ENCODE measurements at regions not wholly inside any gene's neighbourhood (a gene's known extent, or its start where the extent isn't known, plus 50 kb on each side); places are given as distances from the start of the nearest gene placed in this dataset.

GRCh38 chr17:71502443-71502842 is 618.4 kb upstream of the SOX9 start:
- no peak for DNase-seq (ENCODE audit: low spot score)
- CTCF ChIA-PET = no interaction called here
- Mint-ChIP-seq H3K4me3 (no peak overlapping the region), H3K27me3 (ENCODE audit: low read depth) (no peaks in the 10 kb centered on the region; the same call in 1 of the 2 replicates), H3K9me3 (no peaks in the 10 kb centered on the region), H3K36me3 (no peaks in the 10 kb centered on the region), H3K4me1 (peaks cover 4% of the 10 kb centered on the region; the same call in 1 of the 2 replicates), H3K27ac (no peak overlapping the region)
- TF ChIP-seq HMGXB4 (CRISPR knock-in tag; IDR thresholded peaks at IDR 0.05) (no peak), JUN (CRISPR knock-in tag; IDR thresholded peaks at IDR 0.05) (no peak), NR3C1 (CRISPR knock-in tag; conservative IDR thresholded peaks at IDR 0.05; ENCODE audit: low read depth) (no peak), RORB (CRISPR knock-in tag; IDR thresholded peaks at IDR 0.05) (no peak), SMAD3 (CRISPR knock-in tag; IDR thresholded peaks at IDR 0.05; ENCODE audit: borderline replicate concordance) (no peak), NFATC4 (CRISPR knock-in tag; IDR thresholded peaks at IDR 0.05) (no peak)
- ATAC-seq = no peak
- POLR2A ChIA-PET = interaction anchor here (0.7 kb wide), 1 partner anchor 232 kb away, joined by 8 read pairs; no protein-coding TSS in a partner anchor

- no peak overlapping the region for H3K27ac Mint-ChIP-seq
- ChIA-PET POLR2A (no interaction called here), CTCF (no interaction called here)
- DNase-seq (ENCODE audit: low spot score) = no peak
- no peaks in the 10 kb centered on the region for H3K9me3 Mint-ChIP-seq
- no peaks in the 10 kb centered on the region for H3K36me3 Mint-ChIP-seq
- no peak for ATAC-seq
- H3K4me3 Mint-ChIP-seq = no peak overlapping the region
- H3K4me1 Mint-ChIP-seq = peaks cover 4% of the 10 kb centered on the region; the same call in 1 of the 2 replicates
- no peaks in the 10 kb centered on the region; the same call in 1 of the 2 replicates for H3K27me3 Mint-ChIP-seq (ENCODE audit: low read depth)
- TF ChIP-seq FOXP4 (CRISPR knock-in tag; IDR thresholded peaks at IDR 0.05) (no peak), PRDM15 (CRISPR knock-in tag; IDR thresholded peaks at IDR 0.05) (no peak), E2F4 (CRISPR knock-in tag; IDR thresholded peaks at IDR 0.05; ENCODE audit: borderline replicate concordance, low read depth) (no peak), ZNF512 (CRISPR knock-in tag; IDR thresholded peaks at IDR 0.05; ENCODE audit: borderline replicate concordance) (no peak), ZNF416 (CRISPR knock-in tag; IDR thresholded peaks at IDR 0.05) (no peak), ZNF219 (CRISPR knock-in tag; IDR thresholded peaks at IDR 0.05; ENCODE audit: borderline replicate concordance) (no peak), SMAD3 (CRISPR knock-in tag; IDR thresholded peaks at IDR 0.05; ENCODE audit: borderline replicate concordance) (no peak), FOXP1 (CRISPR knock-in tag; IDR thresholded peaks at IDR 0.05; ENCODE audit: borderline replicate concordance) (no peak), ZNF232 (CRISPR knock-in tag; IDR thresholded peaks at IDR 0.05) (no peak), ZNF532 (CRISPR knock-in tag; IDR thresholded peaks at IDR 0.05; ENCODE audit: borderline replicate concordance) (no peak), NR2C2 (CRISPR knock-in tag; IDR thresholded peaks at IDR 0.05) (no peak), CTCF (IDR thresholded peaks at IDR 0.05) (no peak)
These were observed 616.9 kb upstream of the SOX9 start for GRCh38 chr17:71503710-71504465.
